Epithelial cell of prostate (primary cell): ENCODE measurements at regions not wholly inside any gene's neighbourhood (a gene's known extent, or its start where the extent isn't known, plus 50 kb on each side); places are given as distances from the start of the nearest gene placed in this dataset.
"Not testable (repeated sequence)": the region's sequence is repeated elsewhere in the genome, so short reads cannot be mapped to it uniquely, and the experiment has no call there.

Experiments used
- DNase-seq: peaks from one replicate; pipeline ENCODE4 v3.0.0-alpha.2; 2011; ENCODE audit warnings: low read depth, low spot score
- H3K27ac ChIP-seq: fragments of 450-650 bp; 2 replicates; pipeline ENCODE4 v1.5.1; 2017; ENCODE audit warnings: mild to moderate bottlenecking

DNA sequence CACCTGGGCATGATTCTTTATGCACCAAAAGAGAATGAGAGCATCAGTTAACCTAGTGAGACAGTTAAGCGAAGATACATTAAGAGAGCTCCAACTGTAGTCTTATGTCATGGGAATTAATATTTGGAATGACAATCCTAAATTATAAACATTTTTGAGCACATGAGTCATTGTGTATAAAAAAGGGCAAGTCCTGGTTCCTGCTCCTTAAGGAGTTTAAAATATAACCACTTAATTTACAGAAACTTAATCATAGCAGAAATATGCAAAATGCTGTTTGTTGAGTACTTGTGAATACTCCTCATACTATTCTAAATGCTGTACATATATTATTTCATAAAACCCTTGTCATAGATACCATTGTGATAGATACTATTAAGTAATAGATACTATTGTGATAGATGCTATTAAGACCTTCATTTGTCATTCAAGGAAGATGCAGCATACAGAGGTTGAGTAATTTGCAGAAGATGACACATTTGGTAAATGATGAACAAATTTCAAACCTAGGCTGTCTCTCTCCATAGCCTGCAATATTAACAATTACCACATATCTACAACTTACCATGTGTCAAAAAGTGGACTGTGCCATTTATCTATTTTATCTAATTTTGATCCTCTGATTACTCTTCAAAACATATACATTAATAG is 301.0 kb downstream of the TBC1D4 start:
- DNase-seq = no peak
- H3K27ac ChIP-seq = no peak overlapping the region

DNA sequence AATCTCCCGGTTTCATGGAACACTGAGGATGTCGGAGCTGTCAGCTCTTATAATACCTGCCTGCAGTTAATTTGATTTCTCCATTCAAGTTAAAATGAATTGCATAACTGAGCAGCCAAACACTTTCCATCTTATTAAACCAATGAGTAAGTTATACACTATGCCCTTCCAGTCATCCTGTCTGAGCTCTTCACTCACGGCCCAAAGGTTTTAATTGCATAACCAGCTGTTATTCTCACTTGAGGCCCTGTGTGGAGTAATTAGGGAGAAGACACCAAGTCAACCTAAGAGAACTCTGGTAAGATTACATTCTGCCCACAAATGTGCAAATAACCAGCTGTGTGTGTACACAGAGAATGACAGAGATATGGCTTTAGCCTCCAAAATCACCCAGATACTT is 303.5 kb downstream of the TBC1D4 start:
- no peak for DNase-seq
- H3K27ac ChIP-seq = no peak overlapping the region

DNA sequence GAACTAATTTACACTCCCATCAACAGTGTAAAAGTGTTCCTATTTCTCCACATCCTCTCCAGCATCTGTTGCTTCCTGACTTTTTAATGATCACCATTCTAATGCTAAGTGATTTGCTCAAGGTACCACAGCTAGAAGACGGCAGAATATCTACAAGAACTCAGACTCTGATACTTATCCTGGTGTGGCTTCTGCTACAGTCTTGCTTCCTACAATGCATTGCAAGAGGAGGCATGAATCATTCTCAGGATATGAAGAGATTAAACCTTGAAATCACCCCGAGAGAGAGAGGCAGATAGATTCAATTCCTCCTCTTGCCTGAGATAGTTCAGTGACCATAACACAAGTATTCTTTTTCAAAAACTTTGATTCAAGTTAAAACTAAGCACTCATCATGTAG is 306.4 kb downstream of the TBC1D4 start:
- no peak overlapping the region for H3K27ac ChIP-seq
- DNase-seq = no peak

DNA sequence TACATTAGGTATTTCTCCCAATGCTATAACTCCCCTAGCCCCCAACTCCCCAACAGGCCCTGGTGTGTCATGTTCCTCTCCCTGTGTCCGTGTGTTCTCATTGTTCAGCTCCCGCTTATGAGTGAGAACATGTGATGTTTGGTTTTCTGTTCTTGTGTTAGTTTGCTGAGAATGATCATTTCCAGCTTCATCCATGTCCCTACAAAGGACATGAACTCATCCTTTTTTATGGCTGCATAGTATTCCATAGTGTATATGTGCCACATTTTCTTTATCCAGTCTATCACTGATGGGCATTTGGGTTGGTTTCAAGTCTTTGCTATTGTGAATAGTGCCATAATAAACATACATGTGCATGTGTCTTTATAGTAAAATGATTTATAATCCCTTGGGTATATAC is 306.9 kb downstream of the TBC1D4 start:
- H3K27ac ChIP-seq, DNase-seq: not testable (repeated sequence)

DNA sequence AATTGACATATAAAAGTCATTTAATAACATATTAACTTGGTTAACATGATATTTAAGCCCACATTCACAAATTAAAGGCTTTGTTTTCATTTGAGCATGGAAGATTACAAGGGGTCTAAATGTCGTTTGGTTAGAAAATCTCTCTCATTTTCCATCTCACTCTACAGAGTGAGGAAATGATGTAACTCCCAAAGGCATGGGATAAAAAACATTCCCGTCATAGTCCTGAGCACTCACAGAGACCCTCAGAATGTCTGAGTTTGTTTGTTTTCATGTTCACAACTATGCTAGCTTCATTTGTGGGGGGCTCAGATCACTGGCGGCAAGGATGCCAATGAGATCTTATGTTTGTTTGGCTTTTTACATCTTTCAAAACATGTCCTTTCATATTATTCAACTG is 307.5 kb downstream of the TBC1D4 start:
- DNase-seq = no peak
- no peak overlapping the region for H3K27ac ChIP-seq

DNA sequence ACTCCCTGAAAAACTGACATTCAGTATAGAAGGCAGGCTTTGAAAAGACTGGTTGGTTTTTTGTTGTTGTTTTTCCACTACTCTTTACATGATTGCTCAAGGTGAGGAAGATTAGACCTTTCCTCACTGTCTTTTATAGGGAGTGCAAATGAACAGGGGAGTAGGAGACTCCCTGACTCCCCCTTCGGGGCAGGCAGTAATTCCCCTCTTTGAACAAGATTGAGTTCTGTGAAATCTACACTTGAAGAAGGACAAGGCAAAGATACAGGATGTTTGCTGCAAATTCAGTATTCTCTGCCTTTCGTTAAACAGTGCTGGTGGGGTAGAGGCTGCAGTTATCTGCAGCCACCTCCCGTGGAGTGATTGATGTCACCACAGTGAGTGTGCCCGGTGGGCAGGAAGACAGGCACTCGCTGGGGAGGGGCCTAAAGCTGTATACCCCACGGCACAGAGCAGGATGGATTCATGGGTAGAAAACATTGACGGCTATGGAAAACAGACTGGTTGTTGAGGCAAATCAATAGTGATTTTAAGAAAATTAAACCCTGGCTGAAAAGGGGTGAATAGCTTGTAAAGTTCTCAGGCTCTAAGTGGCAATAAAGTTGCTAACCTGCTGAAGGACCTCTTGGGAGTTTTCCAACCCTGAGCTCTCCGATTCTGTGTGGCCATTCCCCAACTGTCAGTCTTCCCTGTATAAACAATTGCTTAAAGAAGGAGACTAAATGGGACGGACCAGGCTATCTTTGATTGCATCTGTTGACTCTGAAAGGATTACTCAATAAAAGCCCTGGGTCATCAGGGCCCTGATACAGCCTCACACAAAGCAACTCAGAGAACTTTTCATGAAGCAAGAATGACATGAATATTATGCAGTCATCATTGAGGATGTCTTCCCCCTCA is 308.3 kb downstream of the TBC1D4 start:
- DNase-seq = no peak
- H3K27ac ChIP-seq = no peak overlapping the region

DNA sequence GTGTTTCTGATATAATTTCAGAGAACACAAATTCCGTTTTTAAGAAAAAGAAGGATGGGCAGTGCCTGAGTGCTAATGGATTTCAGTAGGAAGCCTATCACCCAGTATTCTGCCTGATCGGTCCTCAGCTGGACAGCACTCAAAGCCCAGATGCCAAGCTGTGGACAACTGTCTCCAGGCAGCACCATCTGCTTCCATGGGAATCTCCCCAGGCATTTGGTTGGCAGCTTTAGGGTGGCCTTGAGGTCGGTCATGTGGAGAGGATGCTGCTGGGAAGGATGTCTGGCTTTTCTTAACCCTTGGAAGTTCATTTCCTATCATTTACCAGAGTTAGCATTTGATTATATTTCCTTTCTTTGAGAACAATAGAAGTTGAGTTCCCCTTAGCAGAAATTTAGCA is 311.7 kb downstream of the TBC1D4 start:
- no peak overlapping the region for H3K27ac ChIP-seq
- DNase-seq = no peak

DNA sequence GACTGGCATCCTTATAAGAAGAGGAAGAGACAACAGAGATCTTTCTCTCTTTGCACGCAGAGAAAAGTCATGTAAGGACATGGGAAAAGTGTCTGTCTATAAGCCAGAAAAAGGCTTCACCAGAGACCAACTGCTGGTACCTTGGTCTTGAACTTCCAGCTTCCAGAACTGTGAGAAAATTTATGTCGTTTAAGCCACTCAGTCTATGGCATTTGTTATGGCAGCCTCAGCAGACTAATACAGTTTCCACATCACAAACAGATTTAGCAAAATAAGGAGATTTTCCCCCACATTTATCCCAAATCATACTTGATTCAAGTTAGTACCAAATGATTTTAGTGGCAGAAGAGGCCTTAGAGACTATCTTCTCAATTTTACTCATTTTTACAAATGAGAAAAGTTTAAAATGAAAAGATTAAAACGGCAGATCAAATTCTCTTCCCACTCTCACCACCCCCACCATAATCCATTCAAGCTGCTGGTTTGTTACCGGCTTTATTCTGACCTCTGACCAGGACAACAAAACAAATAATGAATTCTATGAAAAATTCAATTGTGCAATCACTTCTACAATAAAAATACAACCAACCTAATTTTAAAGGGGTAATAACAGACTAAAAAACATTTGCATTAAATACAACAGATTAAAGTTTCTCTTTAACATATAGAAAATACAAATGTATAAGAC is 316.3 kb downstream of the TBC1D4 start:
- no peak for DNase-seq

DNA sequence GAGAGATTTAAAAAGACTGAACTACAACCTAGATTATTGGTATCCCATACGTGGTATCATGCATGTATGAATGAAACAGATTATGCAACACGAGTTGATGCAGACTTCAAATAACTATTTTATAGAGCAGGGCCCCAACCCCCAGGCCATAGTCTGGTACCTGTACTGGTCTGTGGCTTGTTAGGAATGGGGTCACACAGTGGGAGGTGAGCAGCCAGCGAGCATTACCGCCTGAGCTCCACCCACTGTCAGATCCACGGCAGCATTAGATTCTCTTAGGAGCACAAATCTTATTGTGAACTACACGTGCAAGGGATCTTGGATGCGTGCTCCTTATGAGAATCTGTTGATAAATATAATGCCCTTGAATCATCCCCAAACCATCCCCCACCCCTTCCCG is 320.2 kb downstream of the TBC1D4 start:
- no peak for DNase-seq
- no peak overlapping the region for H3K27ac ChIP-seq

More for the DNA sequence above, 316.3 kb downstream of the TBC1D4 start:
- H3K27ac ChIP-seq = no peak overlapping the region

DNA sequence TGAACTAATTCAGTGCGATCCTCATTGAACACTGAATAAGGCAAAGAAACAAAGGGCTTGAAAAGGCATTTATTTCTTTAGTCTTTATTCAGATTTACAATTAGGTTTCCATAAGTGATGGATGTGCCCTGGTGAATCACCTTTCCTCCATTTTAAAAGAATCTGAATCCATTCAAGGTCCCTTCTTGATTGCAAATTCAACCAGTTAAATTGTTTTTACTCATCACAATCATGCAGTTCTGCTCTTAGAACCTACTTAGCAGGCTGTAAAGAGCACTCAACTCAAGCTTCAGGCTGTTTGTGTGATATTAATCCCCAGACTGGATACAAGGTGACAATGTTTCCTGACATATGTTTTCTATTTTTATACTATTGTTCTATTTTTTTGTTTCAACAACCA is 321.0 kb downstream of the TBC1D4 start:
- DNase-seq = no peak
- no peak overlapping the region for H3K27ac ChIP-seq

DNA sequence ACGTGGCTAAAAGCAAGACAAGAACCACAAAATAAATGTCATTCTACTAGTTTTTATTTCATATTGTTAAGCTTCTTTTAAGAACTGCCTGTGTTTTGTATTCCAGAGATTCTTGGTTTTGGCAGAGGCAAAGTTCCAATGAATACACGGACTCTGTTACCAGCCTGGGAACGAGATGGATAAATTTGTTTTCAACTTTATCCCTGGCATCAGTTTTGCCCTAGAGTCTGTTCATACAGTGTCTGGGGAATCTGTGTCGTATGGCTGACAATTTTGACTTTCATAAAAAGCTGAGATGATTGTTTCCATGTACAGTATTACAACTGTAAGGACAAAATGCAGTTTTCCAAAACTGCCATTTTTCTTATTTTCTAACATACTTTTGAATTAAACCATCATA is 327.6 kb downstream of the TBC1D4 start:
- no peak for DNase-seq
- H3K27ac ChIP-seq = no peak overlapping the region

DNA sequence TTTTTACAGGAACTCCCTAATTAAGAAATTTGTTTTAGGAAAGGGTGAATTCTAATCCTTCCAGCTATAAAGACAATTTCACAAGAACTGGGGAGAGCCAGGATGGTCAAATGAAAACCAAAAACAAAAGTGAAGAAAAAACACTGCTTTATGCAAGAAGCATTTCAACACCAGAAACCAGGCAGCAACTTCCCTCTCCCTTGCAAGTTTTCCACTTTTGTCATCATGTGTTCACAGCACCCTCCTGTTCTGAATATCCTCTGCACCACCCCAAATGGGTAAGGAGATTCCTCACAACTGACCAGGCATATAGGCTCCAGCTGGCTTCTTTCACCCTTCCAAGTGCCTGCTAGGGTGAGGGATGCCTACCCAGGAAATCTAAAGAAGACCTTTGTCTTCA is 328.1 kb downstream of the TBC1D4 start:
- DNase-seq = no peak
- no peak overlapping the region for H3K27ac ChIP-seq

DNA sequence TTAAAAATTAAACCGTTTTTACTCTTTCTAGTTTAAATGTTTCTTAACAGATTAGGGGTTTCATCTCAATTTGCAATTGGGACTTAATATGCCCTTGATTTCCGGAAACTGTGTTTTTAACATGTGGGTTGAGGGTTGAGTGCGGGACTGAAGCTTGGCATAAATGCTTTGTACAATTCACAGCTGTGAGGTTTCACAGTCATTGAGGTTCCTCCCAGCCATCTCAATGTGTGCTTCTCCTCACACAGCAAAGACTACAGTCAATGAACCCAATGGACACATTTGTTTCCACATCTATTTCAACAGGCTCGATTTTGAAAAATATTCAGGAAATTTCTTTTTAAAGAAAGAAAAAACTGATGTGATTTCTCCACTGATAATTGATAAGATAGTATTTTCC is 328.6 kb downstream of the TBC1D4 start:
- DNase-seq = no peak
- no peak overlapping the region for H3K27ac ChIP-seq

DNA sequence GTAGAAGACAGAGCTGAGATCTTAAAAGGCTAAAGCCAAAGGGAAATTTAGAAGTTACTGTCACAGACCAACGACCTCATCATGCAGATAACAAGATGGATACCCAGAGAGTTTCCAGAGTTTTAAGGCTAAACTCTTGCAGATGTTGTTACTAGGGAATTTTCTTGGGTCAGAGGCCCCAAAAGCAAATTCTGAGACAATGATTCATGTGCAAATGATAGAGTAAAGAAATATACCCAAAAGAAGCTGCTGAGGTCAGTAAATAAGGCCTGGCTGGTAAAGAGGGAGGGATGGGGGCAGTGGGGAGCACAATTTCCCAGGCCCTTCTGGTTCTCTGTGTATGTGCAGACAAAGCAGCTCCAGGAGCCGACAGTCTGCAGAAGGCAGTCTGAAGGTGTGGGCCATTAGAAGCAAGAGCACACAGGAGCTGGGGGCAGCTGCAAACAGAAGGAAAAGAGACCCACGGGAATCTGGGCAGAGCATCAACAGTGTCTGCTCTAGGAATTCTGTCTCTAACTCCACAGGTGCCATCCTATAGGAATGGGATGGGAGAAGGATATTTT is 330.8 kb downstream of the TBC1D4 start:
- no peak overlapping the region for H3K27ac ChIP-seq
- DNase-seq = no peak

DNA sequence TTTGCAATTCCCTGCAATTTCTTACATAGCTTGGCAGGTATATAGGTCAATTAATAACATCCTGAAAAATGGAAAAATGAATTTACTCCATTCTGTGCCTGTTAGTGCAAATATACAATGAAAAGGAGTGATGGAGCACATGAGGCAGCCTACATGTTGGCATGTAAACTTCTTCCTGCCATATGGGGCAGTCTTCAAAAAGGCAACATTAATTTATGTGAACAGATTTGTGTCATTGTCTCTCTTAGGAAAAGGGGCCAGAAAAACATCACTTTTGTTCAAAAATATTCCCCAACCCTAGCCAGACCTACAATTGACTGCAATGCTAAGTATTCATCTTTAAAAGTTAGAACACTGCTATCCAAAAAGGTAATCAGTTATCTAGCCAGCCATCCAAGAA is 332.2 kb downstream of the TBC1D4 start:
- DNase-seq = no peak
- H3K27ac ChIP-seq = no peak overlapping the region

DNA sequence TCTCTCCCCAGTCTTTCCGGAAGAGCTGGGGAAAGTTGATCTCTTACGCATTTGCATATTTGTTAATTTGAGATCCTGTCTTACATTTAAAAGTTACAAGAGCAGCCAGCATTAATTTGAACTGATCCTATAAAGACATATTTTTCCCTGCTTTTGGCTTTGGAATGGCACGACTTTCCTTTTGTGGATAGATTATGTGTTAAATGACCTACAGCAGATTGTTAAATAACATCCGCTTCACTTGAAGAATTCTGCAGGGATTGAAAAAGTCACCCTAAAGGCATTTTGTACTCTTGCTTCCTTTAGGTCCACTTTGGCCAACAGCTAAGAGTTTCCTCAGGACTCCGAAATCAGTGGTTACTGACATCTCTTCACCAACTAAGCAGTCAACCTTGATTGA is 334.0 kb downstream of the TBC1D4 start:
- no peak for DNase-seq
- no peak overlapping the region for H3K27ac ChIP-seq

DNA sequence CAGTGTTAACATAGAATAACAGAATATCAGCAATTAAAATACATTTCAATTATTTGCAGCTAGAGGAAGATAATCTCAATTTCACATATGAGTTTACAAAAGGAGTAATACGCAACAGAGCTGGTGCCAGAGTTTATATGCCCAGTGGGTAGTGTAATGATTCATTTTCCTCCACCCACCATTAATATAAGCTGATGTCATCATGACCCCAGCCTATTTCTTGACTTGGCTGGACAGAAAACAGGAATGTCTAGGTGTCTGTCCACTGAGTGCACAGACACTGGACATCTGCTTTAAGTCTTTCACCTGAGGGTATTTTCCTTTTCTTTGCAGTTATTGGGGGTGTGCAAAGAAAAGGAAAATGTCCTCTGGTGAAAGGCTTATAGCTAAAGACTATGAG is 335.5 kb downstream of the TBC1D4 start:
- no peak for DNase-seq
- no peak overlapping the region for H3K27ac ChIP-seq

DNA sequence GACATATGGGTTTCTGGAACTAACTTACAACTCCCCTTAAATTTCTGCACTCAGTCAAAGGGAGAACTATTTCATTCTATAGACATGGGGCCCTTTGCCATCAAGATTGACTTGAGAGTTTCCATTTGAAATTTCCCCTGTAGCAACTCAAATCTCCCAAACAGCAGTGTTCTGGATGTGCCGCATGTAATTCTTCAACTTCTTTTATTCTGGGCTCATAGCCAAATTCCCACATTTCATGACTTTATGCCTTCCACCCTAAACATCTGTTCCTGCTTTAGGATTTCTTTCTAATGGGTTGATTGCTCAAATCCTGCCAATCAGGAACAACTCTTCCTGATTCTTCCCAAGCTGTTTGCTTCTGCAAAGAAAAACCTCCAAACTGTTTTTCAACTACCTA is 336.0 kb downstream of the TBC1D4 start:
- DNase-seq = no peak
- no peak overlapping the region for H3K27ac ChIP-seq

DNA sequence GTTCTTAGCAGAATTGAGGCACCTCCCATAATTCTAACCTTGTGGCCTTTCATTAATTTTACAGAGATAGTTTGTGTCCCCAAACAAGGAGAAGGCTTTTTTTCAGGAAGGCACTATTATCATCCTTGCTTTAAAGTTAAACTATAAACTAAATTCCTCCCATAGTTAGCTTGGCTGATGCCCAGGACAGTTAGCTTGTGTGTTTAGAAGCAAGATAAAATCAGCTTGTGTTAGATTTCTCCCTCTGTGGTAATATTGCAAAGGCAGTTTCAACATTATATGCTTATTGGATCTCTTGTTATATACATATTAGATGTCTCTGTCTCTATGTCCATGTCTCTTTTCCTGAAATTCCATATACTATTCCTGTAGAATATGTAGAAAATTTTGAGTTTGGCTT is 342.7 kb downstream of the TBC1D4 start:
- no peak overlapping the region for H3K27ac ChIP-seq
- DNase-seq = no peak

DNA sequence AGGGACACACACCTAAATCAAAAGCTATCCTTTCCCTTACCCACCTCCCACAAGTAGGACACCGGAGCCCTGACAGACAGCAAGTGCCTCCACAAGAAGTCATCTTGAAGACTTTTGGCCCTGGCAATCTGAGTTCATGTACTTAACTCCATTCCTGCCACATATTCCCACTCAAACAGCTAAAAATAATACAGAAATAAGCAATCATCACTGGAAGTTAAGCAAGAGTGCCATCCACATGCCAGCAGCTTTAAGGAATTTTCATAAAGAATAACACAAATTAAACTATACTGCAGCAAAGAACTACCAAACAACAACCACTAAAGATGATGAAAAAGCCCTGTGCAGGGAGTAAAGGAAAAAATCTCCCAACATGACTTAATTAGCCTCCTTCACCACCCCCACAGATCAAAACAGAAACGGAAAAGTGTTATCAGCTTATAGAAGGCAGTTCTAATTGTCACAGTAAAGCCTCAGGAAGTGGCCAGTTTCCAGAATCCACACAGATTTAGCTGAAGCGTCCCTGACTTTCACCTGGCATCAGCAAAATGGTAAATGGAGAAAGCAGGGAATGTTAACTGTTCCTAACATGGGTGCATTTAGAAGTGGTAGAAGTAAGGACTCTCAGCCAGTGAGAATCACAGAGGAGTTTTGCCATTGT is 343.9 kb downstream of the TBC1D4 start:
- no peak for DNase-seq
- H3K27ac ChIP-seq = no peak overlapping the region
